ENCODE measurements at regions not wholly inside any gene's neighbourhood (a gene's known extent, or its start where the extent isn't known, plus 50 kb on each side); places are given as distances from the start of the nearest gene placed in this dataset.

GRCh38 chr20:47419953-47420514, 63.5 kb upstream of the ZMYND8 start:
- in situ Hi-C loops (cut with HindIII; ENCODE audit: low sequenced_read_pairs) = no loop called here

GRCh38 chr20:47421076-47421475, 64.6 kb upstream of the ZMYND8 start:
- DNase-seq (ENCODE audit: low read depth, low spot score) = no peak
- H3K4me3 ChIP-seq (ENCODE audit: low read depth, low read length) = no peak overlapping the region
- in situ Hi-C loops (cut with HindIII; ENCODE audit: low sequenced_read_pairs) = no loop called here

More at GRCh38 chr20:47419953-47420514, 63.5 kb upstream of the ZMYND8 start:
- DNase-seq (ENCODE audit: low read depth, low spot score) = no peak
- H3K4me3 ChIP-seq (ENCODE audit: low read depth, low read length) = no peak overlapping the region
- TF ChIP-seq CTCF (IDR thresholded peaks at IDR 0.05; ENCODE audit: low read depth, low read length) = no peak

GRCh38 chr20:47423586-47423985, 67.1 kb upstream of the ZMYND8 start:
- no peak overlapping the region for H3K4me3 ChIP-seq (ENCODE audit: low read depth, low read length)
- DNase-seq (ENCODE audit: low read depth, low spot score) = no peak
- in situ Hi-C loops (cut with HindIII; ENCODE audit: low sequenced_read_pairs) = no loop called here
- TF ChIP-seq CTCF (IDR thresholded peaks at IDR 0.05; ENCODE audit: low read depth, low read length) = no peak

More at GRCh38 chr20:47421076-47421475, 64.6 kb upstream of the ZMYND8 start:
- TF ChIP-seq CTCF (IDR thresholded peaks at IDR 0.05; ENCODE audit: low read depth, low read length) = no peak

- no peak for DNase-seq (ENCODE audit: low read depth, low spot score)
- in situ Hi-C loops (cut with HindIII; ENCODE audit: low sequenced_read_pairs) = no loop called here
- H3K4me3 ChIP-seq (ENCODE audit: low read depth, low read length) = no peak overlapping the region
- TF ChIP-seq CTCF (IDR thresholded peaks at IDR 0.05; ENCODE audit: low read depth, low read length) = no peak
Observed at GRCh38 chr20:47427067-47427466, 70.6 kb upstream of the ZMYND8 start.

- no peak for TF ChIP-seq CTCF (IDR thresholded peaks at IDR 0.05; ENCODE audit: low read depth, low read length)
- no peak for DNase-seq (ENCODE audit: low read depth, low spot score)
- no peak overlapping the region for H3K4me3 ChIP-seq (ENCODE audit: low read depth, low read length)
- in situ Hi-C loops (cut with HindIII; ENCODE audit: low sequenced_read_pairs) = no loop called here
Observed at GRCh38 chr20:47427746-47428145, 71.2 kb upstream of the ZMYND8 start.

- no peak for DNase-seq (ENCODE audit: low read depth, low spot score)
- H3K4me3 ChIP-seq (ENCODE audit: low read depth, low read length) = no peak overlapping the region
- no peak for TF ChIP-seq CTCF (IDR thresholded peaks at IDR 0.05; ENCODE audit: low read depth, low read length)
- in situ Hi-C loops (cut with HindIII; ENCODE audit: low sequenced_read_pairs) = no loop called here
Observed at GRCh38 chr20:47428164-47428563, 71.7 kb upstream of the ZMYND8 start.
